Calu3 (cell line): ENCODE measurements at regions not wholly inside any gene's neighbourhood (a gene's known extent, or its start where the extent isn't known, plus 50 kb on each side); places are given as distances from the start of the nearest gene placed in this dataset.

ENCODE experiments used
- BruUV-seq: library from RNA; stranded (reverse); fragments of 400-500 nt; replicated peaks from 2 replicates; lab custom pipeline; 2021; lab: Mats Ljungman, UMichigan
- CTCF ChIA-PET: fragments of 300-600 bp; sonication (Branson Sonifier 250); formaldehyde crosslinking; loops from one replicate; lab custom pipeline; 2022; ENCODE audit warnings: antibody characterized with exemption; lab: Charles Lee
- DNase-seq: peaks from one replicate; pipeline ENCODE4 v3.0.0; 2022
- H3K27ac Mint-ChIP-seq: one replicate; pipeline ENCODE4 v1.8.0; 2022; ENCODE audit warnings: mixed read lengths; ENCODE audit not compliant: unreplicated experiment
- H3K27me3 Mint-ChIP-seq: one replicate; pipeline ENCODE4 v1.8.0; 2022; ENCODE audit warnings: mixed read lengths; ENCODE audit not compliant: unreplicated experiment
- H3K36me3 Mint-ChIP-seq: one replicate; pipeline ENCODE4 v1.8.0; 2022; ENCODE audit warnings: mild to moderate bottlenecking, moderate library complexity, mixed read lengths; ENCODE audit not compliant: insufficient read depth, unreplicated experiment
- H3K4me1 Mint-ChIP-seq: one replicate; pipeline ENCODE4 v1.8.0; 2022; ENCODE audit warnings: mild to moderate bottlenecking, low read depth, mixed read lengths; ENCODE audit not compliant: unreplicated experiment
- H3K4me3 Mint-ChIP-seq: one replicate; pipeline ENCODE4 v1.8.0; 2022; ENCODE audit warnings: mild to moderate bottlenecking, low read depth, moderate library complexity, mixed read lengths; ENCODE audit not compliant: unreplicated experiment
- H3K9me3 Mint-ChIP-seq: one replicate; pipeline ENCODE4 v1.8.0; 2022; ENCODE audit warnings: low read depth, mixed read lengths; ENCODE audit not compliant: unreplicated experiment
- CTCF ChIP-seq: fragments of 200-600 bp; IDR thresholded peaks from one replicate; pipeline ENCODE4 v1.8.0; 2022; ENCODE audit warnings: antibody characterized with exemption; ENCODE audit not compliant: unreplicated experiment
- intact Hi-C: fragments of 100-400 bp; cut with micrococcal nuclease; formaldehyde crosslinking; loops from one replicate; pipeline ENCODE4 v1.10.0; 2022; ENCODE audit not compliant: unreplicated experiment

- CTCF ChIA-PET, result no interaction called here
- Mint-ChIP-seq H3K27me3 (no peaks in the 10 kb centered on the region), H3K9me3 (no peaks in the 10 kb centered on the region), H3K4me3 (no peak overlapping the region), H3K27ac (no peak overlapping the region), H3K4me1 (no peaks in the 10 kb centered on the region), H3K36me3 (no peaks in the 10 kb centered on the region)
- BruUV-seq, result no TSS peak
- no peak for TF ChIP-seq CTCF
- no peak for DNase-seq
- intact Hi-C loops, result no loop called here
These were observed 185.6 kb downstream of the DMAC1 start for GRCh38 chr9:7613931-7614330.

- no peak for TF ChIP-seq CTCF
- H3K4me3 Mint-ChIP-seq, result no peak overlapping the region
- intact Hi-C loops, result no loop called here
- H3K36me3 Mint-ChIP-seq, result no peaks in the 10 kb centered on the region
- no peaks in the 10 kb centered on the region for H3K4me1 Mint-ChIP-seq
- BruUV-seq, result no TSS peak
- no peak overlapping the region for H3K27ac Mint-ChIP-seq
- no peak for DNase-seq
- CTCF ChIA-PET, result no interaction called here
- no peaks in the 10 kb centered on the region for H3K9me3 Mint-ChIP-seq
- H3K27me3 Mint-ChIP-seq, result no peaks in the 10 kb centered on the region
These were observed 191.3 kb downstream of the DMAC1 start for GRCh38 chr9:7608261-7608660.

DNA sequence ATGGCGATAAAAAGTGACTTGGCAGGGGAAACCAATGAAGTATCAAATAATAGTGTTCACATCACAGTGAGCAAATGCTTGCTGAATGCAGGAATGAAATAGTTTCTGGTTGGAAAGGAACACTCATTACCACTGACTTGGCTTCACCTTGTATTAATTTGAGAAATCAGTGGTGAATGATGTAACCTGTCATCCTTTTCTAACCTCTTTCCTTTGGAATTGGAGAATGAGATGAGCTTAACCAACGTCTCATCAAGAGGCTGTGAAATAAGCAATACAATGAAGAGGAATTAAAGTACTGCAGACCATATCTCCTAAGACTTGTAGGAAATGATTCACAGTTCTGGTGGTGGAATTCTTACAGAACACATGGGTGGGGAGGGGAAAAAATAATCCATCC is 192.2 kb downstream of the DMAC1 start:
- intact Hi-C loops, result no loop called here
- Mint-ChIP-seq H3K27ac (no peak overlapping the region), H3K4me1 (no peaks in the 10 kb centered on the region), H3K36me3 (no peaks in the 10 kb centered on the region), H3K4me3 (no peak overlapping the region), H3K27me3 (no peaks in the 10 kb centered on the region), H3K9me3 (no peaks in the 10 kb centered on the region)
- no peak for DNase-seq
- TF ChIP-seq CTCF, result no peak
- CTCF ChIA-PET, result no interaction called here
- no TSS peak for BruUV-seq

DNA sequence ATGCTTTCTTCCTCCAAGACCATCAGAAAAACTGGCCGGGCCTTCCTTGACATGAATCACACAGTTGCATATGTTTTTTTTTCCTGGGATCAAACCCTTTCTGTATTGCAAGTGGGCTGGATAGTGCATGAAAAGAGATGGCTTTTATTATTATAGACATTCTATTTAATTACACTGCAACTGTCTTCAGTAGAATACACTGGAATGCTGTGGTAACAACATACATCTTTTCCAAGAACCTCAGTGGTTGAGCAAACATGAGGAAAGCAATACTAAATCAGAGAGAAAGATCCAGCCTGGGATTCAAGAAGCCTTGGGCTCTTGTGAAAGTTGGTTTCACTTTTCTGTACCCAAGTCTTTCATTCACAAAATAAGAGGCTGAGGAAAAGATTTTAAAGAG is 193.0 kb downstream of the DMAC1 start:
- intact Hi-C loops, result no loop called here
- Mint-ChIP-seq H3K4me1 (no peaks in the 10 kb centered on the region), H3K9me3 (peaks cover 3% of the 10 kb centered on the region), H3K27me3 (no peaks in the 10 kb centered on the region), H3K27ac (no peak overlapping the region), H3K4me3 (no peak overlapping the region), H3K36me3 (no peaks in the 10 kb centered on the region)
- no peak for TF ChIP-seq CTCF
- DNase-seq, result no peak
- BruUV-seq, result no TSS peak
- CTCF ChIA-PET, result no interaction called here
